ENCODE measurements at regions not wholly inside any gene's neighbourhood (a gene's known extent, or its start where the extent isn't known, plus 50 kb on each side); places are given as distances from the start of the nearest gene placed in this dataset.

- TF ChIP-seq ZSCAN18 (tag by site-specific recombination; IDR thresholded peaks at IDR 0.05) (no peak), SCRT2 (tag by site-specific recombination; IDR thresholded peaks at IDR 0.05) (no peak), TCF7L2 (IDR thresholded peaks at IDR 0.05; ENCODE audit: borderline replicate concordance, low read depth, low read length) (no peak), CTCF (tag by site-specific recombination; IDR thresholded peaks at IDR 0.05) (no peak), ZBTB1 (tag by site-specific recombination; IDR thresholded peaks at IDR 0.05) (no peak), ATF2 (tag by site-specific recombination; IDR thresholded peaks at IDR 0.05; ENCODE audit: low read depth) (no peak), ZBTB17 (tag by site-specific recombination; IDR thresholded peaks at IDR 0.05) (no peak), ZNF169 (tag by site-specific recombination; IDR thresholded peaks at IDR 0.05) (no peak)
Measured at GRCh38 chr18:44325903-44326635, 354.6 kb upstream of the SETBP1 start.

All from HEK293 (cell line).